SH-SY5Y (cell line): ENCODE measurements at regions not wholly inside any gene's neighbourhood (a gene's known extent, or its start where the extent isn't known, plus 50 kb on each side); places are given as distances from the start of the nearest gene placed in this dataset.

ENCODE experiments used
- GATA2 ChIP-seq: IDR thresholded peaks from 2 replicates; pipeline ENCODE4 v1.6.1; 2011; ENCODE audit warnings: mild to moderate bottlenecking, low read depth, low read length
- GATA3 ChIP-seq: IDR thresholded peaks from 2 replicates; pipeline ENCODE4 v1.6.1; 2011; ENCODE audit warnings: low read depth, mild to moderate bottlenecking, low read length, moderate library complexity

DNA sequence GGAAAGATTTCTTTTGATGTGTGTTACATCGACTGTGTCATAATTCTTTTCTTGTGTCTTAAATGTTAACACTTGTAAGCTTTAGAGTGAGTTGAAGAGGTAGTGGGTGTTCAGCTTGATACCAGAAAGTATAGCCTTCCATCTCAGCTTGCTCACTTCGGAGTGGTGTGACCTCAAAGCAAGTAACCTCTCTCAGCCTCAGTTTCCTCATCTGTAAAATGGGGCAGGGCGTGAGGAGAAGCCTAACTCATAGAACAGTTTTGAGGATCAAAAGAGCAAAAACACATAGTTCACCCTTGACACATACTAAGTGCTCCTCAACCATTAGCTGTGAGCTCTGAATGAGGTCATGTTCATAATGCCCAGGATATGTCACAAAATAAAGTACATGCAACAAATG lies 434.8 kb upstream of the PROK2 start:
- no peak for TF ChIP-seq GATA2
- TF ChIP-seq GATA3, result no peak

- TF ChIP-seq GATA3, result no peak
- no peak for TF ChIP-seq GATA2
Measured at GRCh38 chr3:72217570-72217969, 432.6 kb upstream of the PROK2 start.

DNA sequence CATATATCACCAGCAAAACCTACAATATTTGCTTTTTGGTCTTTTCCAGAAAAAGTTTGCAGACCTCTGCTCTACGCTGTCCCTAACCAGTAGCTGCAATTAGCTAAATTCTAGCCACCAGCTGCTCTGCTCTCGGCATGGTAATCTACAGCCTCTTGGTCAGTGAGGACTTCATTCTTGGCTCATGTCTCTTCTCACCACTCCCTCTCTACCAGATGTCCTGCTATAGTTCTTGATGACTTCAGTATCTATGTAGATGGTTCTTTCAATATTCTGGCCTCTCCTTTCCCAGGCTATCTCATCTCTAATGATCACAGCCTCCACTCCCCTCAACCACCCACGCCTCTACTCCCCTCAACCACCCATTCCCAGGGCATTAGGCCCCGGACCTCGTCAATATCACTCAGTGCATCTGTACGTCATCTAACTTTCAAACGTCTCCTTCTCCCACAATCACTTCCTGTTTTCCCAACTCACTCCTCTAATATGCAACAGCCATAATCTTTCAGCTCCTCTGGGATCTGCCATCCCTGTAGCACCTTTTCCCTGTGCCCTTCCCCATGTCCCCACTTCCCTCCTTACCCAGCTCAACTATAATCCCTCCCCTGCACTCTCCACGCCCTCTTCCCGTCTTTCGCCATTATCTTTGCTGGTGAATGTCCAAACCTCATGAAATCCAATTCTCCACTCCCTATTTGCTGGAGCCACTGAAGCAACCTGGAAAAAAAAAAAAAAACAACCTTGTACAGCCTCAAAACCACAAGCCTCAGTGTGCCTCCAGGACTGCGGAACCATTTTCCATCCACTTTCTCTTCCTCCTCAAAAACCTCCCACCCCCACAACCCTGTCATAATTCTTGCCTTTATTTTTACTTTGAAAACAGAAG lies 429.4 kb upstream of the PROK2 start:
- TF ChIP-seq GATA3 (no peak), GATA2 (no peak)

DNA sequence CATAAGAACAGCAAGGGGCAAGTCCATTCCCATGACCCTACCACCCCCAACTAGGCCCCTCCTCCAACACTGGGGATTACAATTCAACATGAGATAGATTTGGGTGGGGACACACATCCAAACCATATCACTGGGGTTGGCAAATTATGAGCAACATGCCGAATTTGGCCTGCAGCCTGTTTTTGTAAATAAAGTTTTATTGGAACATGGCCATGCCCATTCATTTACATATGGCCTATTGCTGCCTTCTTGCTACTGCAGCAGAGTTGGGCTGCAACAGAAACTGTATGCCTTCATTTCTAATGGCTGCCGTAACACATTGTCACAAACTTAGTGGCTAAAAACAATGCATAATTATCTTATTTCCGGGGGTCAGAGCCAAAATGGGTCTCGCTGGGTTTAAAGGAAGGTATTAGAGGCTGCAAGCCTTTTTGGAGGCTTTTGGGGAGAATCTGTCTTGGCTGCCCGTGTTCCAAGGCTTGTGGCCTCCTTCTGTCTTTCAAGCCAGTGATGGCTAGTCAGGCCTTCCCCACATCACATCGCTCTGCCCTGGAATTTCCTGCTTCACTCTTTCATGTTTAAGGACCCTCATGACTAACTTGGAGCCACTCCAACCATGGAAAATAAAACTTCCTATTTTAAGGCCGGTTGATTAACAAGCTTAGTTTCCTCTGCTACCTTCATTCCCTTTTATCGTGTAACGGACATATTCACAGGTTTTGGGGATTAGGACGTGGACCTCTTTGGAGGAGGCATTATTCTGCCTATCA lies 428.5 kb upstream of the PROK2 start:
- TF ChIP-seq GATA3, result no peak
- no peak for TF ChIP-seq GATA2

- TF ChIP-seq GATA2 (no peak), GATA3 (no peak)
Measured at GRCh38 chr3:72212396-72212795, 427.4 kb upstream of the PROK2 start.

GRCh38 chr3:72210261-72210660 lies 425.3 kb upstream of the PROK2 start:
- TF ChIP-seq GATA2, result no peak
- no peak for TF ChIP-seq GATA3

- TF ChIP-seq GATA3 (no peak), GATA2 (no peak)
Measured at GRCh38 chr3:72205297-72205826, 420.4 kb upstream of the PROK2 start.

DNA sequence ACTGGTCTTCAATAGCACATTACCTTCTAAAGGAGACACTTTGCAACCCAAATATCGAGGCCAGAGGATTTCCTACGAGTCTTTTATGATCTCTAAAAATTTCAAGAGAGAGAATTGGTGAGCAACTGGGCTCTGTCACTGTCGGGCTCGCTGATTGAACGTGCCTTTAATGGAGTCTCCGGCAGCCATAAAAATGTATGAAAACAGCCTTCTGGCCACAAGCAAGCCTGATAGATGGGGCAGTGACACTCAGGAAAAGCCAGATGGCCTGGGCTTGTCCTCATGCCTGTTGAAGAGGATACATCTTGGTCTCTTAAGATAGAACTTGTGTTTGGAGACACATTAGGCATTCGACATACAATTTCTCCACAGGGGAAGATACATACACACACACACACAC lies 419.5 kb upstream of the PROK2 start:
- TF ChIP-seq GATA3 (no peak), GATA2 (no peak)

DNA sequence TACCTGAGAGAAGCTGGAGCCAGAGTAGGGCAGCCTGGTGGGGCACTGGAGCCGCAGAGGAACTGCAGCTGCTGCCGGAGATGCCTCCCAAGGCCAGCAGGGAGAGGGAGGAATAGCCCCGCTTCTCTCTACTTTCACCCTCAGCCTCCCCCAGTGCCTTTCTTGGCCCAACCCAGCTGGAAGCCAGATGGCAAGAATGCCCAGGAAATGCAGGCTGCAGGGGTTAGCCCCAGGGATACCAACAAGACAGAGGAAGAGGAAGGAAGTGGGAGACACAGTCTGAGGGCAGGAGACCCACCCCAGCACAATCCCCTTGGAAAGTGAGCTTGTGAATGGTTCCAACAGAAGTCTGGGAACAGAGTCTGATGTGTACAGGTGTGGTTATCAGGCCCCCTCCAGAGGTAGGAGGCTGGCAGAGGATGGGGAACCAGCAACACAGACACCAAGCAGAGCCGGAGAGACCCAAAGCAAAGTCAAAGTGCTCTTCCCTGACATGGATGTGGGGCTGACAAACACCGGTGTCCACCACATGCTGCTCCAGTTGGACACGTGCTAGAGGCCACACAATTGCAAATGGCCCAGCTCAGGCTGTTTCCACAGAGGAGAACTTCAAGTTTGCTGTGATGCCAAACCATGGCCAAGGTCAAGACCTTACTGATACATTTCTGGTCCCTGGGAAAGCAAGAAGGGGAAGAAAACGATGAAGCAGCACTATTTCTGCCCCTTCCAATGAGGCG lies 418.8 kb upstream of the PROK2 start:
- no peak for TF ChIP-seq GATA2
- TF ChIP-seq GATA3, result no peak

DNA sequence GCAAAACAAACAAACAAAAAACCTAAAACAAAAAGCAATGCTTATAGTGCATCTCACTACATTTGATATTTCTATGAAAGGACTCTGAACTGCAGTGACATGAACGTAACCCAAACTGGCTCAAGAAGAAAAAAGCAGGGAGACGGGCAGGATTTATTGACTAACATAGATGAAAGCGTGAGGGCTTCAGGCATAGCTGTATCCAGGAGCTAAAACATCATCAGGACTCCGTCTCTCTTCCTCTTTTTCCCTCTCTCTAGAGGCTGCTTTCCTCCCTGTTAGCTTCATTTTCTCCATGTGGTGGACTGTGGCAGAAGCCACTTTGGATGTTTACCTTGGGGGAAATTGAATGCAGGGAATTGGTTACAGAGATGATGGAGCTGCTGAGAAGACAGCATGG lies 418.2 kb upstream of the PROK2 start:
- no peak for TF ChIP-seq GATA2
- TF ChIP-seq GATA3, result no peak

DNA sequence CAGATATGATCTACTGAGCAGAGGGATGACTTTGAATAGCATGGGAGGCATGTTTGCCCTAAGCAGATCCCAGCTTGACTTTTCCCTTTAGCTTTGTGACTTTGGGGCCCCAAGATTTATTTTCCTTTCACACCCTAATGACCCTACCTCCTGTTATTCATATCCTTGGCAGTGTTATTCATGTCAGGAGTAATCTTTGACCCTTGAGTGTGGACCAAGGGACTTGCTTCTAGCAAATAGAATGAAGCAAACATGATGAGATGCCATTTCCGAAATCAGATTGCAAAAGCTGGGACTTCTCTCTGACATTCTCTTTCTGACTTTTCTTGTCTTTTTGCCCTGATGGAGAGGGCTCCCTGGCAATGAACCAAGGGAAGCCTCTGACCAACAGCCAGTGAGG lies 415.4 kb upstream of the PROK2 start:
- TF ChIP-seq GATA3 (no peak), GATA2 (no peak)

GRCh38 chr3:72199530-72199929 lies 414.6 kb upstream of the PROK2 start:
- no peak for TF ChIP-seq GATA2
- TF ChIP-seq GATA3, result no peak

- no peak for TF ChIP-seq GATA3
Measured at GRCh38 chr3:72196377-72196929, 411.5 kb upstream of the PROK2 start.

- TF ChIP-seq GATA2 (no peak), GATA3 (no peak)
Measured at GRCh38 chr3:72195895-72196294, 410.9 kb upstream of the PROK2 start.
